Activated gamma-delta T cell treated with Interleukin-2 at 50 U/mL for 16 hours (primary cell): ENCODE measurements at regions not wholly inside any gene's neighbourhood (a gene's known extent, or its start where the extent isn't known, plus 50 kb on each side); places are given as distances from the start of the nearest gene placed in this dataset.
"Not testable (repeated sequence)": the region's sequence is repeated elsewhere in the genome, so short reads cannot be mapped to it uniquely, and the experiment has no call there.

ENCODE experiments used
- DNase-seq: peaks from one replicate; pipeline ENCODE4 v3.0.0-alpha.2; 2020

GRCh38 chr21:20020026-20020425 lies 978.2 kb upstream of the NCAM2 start:
- no peak for DNase-seq

DNA sequence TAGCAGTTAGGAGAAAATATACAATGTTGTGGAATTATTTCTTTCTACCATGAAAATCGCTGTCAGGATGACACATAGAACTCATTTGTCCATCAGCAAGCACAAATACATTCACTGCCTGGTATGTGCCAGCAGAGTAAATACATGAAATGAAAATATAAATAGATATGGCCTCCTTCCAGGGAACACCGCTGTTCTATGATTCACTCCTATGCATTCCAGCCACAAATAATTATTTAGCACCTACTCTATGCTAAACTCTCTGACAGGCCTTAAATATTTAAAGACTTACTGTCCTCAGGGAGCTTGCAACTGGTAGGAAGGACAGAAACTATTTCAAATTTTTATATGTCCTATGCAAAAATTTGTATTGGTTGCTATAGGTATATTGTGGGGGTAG lies 975.0 kb upstream of the NCAM2 start:
- no peak for DNase-seq

GRCh38 chr21:20024741-20025140 lies 973.5 kb upstream of the NCAM2 start:
- no peak for DNase-seq

GRCh38 chr21:20026543-20026942 lies 971.7 kb upstream of the NCAM2 start:
- no peak for DNase-seq

- DNase-seq = no peak
These were observed 967.8 kb upstream of the NCAM2 start for GRCh38 chr21:20030390-20030789.

- no peak for DNase-seq
These were observed 966.4 kb upstream of the NCAM2 start for GRCh38 chr21:20031807-20032206.

DNA sequence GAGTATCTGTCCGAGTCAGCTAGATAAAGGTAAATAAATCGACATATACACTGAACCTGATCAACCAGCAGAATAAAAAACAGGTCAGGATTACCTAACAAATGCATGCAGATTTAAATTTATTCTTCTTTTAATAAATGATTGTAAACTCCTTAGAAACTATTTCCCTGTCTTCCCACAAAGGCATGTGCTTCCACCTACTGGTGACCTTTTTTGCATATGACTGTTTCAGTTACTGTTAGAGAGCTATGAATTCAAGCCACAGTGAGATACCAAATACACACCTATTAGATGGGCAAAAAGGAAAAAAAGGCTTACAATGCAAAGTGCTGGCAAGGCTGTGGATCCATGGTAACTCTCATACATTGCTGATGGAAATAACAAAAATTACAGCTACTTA lies 957.4 kb upstream of the NCAM2 start:
- DNase-seq = no peak

GRCh38 chr21:20045197-20045596 lies 953.0 kb upstream of the NCAM2 start:
- no peak for DNase-seq

DNA sequence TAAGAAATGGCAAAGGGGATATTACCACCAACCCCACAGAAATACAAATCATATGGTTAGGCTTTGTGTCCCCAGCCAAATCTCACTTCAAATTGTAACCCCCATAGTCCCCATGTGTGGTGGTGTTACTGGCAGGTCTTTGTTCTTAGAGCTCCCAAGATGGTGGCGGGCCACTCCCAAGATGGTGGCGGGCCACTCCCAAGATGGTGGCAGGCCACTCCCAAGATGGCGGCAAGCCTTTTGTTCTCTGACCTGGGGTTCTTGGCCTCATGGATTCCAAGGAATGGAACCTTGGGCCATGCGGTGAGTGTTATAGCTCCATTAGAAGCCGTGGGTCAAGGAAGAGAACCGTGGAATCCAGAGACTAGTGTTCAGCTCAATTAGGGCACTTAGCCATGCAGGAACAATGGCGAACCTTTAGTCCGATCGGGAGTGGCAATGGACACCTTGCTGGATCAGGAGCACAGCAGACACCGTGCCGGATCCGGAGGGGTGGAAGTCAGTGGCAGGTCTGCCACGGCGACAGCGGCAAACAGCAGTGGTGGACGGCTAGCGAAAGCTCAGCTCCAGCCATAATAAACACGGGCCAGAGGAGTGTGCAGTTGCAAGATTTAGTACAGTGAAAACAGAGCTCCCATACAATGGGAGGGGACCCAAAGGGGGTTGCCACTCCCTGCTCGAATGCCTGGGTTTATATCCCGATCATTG lies 949.9 kb upstream of the NCAM2 start:
- not testable (repeated sequence) for DNase-seq

- no peak for DNase-seq
These were observed 914.9 kb upstream of the NCAM2 start for GRCh38 chr21:20083336-20083735.

- DNase-seq = no peak
These were observed 914.3 kb upstream of the NCAM2 start for GRCh38 chr21:20083925-20084324.

GRCh38 chr21:20086508-20086907 lies 911.7 kb upstream of the NCAM2 start:
- DNase-seq = no peak

DNA sequence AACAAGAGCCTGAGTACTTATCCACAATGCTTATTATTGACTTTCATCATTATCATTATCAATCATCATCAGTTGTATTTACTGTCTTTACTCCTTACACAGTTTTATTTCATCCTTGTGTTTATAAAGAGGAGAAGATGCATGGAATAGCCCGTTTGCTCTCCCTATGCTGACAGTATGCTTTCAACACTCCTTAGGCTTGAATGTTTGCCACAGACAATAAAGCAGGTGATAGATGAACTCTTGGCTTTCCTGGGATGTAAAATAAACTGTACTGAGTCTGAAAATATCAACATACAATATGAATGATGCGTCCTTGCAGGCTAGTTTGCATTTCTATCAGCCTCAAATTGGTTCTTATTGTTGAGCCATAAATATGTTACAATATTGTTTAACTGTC lies 891.8 kb upstream of the NCAM2 start:
- no peak for DNase-seq

- DNase-seq = no peak
These were observed 890.2 kb upstream of the NCAM2 start for GRCh38 chr21:20108016-20108415.

DNA sequence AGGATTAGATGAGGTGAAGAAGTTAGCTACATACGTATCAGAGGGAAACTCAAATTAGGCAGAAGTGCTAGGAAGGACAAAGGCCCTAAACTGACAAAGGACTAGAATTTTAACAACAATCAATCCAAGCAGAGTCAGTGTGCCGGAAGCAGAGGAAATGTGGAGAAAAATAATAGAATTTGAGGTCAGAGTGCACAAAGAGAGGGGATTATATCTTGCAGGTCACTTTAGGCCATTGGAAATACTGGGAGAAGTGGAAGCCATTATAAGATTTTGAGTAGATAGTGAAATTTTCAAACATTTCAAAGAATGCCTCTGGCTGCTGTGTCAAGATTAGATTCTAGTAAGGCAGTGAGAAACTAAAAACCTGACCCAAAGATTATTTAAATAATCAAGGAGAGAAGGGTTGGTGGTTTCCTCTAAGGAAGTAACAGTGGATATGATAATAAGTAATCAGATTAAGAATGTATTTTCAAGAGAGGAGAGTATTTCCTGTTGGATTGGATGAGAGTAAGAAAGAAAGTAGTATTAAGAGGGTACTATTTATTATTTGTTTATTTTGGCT lies 889.2 kb upstream of the NCAM2 start:
- no peak for DNase-seq

- DNase-seq = no peak
These were observed 887.8 kb upstream of the NCAM2 start for GRCh38 chr21:20110368-20110767.

GRCh38 chr21:20151741-20152140 lies 846.5 kb upstream of the NCAM2 start:
- no peak for DNase-seq

DNA sequence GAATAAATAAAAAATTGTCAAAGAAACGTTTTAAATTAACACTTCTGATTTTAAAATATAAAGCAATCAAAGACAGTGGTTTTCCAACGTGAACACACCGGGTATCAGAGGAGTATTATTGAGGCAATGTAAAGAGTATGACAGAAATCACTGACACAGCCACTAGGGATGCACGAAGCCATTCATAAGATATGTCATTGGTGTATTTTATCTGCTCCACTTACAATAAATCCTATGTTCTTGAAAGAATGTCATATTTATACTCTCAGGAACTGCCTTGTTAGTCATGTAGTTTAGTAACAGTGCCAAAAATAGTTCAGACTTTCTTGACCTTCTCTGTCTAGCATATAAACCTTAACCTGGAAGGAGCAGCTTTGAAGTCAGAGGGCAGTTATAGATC lies 835.0 kb upstream of the NCAM2 start:
- no peak for DNase-seq

DNA sequence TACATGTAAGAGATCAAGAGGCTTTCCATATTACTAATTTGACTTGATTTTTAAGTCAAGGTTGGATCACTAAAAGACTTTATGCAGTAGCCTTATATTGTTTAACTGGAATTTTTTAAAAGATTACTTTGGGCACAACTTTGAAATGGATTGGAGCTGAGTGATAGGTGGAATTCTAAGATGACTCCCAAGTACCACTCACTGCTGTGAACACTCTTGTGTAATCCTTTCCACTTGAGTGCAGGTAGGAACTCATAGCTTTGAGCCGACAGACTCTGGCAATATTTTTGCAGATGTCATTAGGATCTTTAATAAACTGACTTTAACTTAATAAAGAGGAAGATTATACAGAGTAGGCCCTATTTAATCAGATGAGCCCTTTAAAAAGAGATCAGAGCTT lies 831.1 kb upstream of the NCAM2 start:
- DNase-seq = no peak

DNA sequence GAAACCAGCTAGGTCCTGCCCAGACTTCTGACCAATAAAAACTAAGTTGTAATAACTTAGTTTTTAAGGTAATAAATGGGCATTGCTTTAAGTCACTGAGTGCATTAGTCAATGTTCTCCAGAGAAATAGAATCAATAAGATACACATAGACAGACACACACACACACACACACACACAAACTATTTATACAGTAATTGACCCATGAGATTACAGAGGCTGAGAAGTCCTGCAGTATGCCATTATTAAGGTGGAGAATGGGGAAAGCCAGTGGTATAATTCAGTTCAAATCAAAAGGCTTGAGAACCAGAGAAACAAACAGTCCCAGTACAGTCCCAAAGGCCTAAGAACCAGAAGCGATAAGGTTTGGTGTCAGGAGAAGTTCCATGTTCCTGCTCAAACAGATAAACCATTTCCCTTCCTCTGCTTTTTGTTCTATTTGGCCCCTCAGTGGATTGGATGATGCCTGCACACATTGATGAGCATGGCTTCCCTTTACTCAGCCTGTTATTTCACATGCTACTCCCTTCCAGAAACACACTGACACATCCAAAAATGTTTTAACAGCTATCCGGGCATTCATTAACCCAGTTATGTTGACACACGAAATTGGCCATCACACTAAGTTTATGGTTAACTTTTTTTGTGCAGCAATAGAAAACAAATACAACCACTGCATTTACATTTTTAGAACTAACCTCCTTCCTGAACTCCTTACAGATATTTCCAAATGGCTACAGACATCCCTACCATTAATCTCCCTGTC lies 828.2 kb upstream of the NCAM2 start:
- DNase-seq = no peak

DNA sequence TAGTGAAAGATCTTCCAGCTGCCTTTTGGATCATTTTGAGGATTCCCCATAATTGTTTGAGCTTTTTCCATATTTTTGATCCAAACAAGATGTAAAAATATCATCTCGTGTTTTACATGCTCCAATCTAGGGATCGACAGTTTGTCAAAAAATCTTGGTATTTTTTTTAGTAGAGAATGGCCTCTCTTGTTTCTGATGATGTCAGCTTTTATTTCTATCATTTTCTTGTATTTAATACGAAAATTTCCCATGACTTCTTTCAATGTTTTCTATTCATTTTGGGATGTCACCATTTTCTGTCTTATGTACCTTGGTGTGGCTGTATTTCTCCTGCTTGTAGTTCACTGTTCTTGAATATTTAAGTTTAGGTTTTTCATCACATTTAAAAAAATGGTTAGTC lies 812.0 kb upstream of the NCAM2 start:
- DNase-seq = no peak

GRCh38 chr21:20187028-20187427 lies 811.2 kb upstream of the NCAM2 start:
- DNase-seq = no peak

GRCh38 chr21:20201323-20201722 lies 796.9 kb upstream of the NCAM2 start:
- not testable (repeated sequence) for DNase-seq

DNA sequence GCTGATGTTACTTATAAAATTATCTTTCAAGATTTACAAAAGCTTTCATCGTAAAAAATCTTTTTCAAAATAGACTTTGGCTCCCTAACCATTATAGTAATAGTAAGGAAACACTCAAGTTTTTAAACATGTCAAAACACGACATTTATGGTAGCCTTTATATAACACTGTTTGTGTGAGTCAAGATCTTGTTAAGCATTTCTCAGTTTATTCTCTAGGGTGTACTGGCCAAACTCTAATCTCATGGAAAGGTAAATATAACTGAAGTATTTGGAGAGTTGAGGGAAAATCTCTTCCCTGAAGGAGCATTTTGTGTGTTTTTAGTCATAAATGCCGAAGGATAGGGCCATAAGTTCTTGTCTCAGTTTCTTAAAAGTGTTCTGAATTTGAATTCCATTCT lies 790.9 kb upstream of the NCAM2 start:
- DNase-seq = no peak
